ENCODE measurements at regions not wholly inside any gene's neighbourhood (a gene's known extent, or its start where the extent isn't known, plus 50 kb on each side); places are given as distances from the start of the nearest gene placed in this dataset.

- no peak for DNase-seq
These were observed 56.7 kb upstream of the NTPCR start for GRCh38 chr1:232893481-232894313.

GRCh38 chr1:232894436-232894835 is 56.0 kb upstream of the NTPCR start:
- no peak for DNase-seq

- no peak for DNase-seq
These were observed 52.4 kb upstream of the NTPCR start for GRCh38 chr1:232897949-232898465.

- no peak for DNase-seq
These were observed 51.1 kb upstream of the NTPCR start for GRCh38 chr1:232899268-232899667.

GRCh38 chr1:232899839-232900238 is 50.6 kb upstream of the NTPCR start:
- no peak for DNase-seq
